ENCODE measurements at regions not wholly inside any gene's neighbourhood (a gene's known extent, or its start where the extent isn't known, plus 50 kb on each side); places are given as distances from the start of the nearest gene placed in this dataset.
A peak's percentile ranks its signal among the peaks of the same experiment; 100 is the strongest.

DNA sequence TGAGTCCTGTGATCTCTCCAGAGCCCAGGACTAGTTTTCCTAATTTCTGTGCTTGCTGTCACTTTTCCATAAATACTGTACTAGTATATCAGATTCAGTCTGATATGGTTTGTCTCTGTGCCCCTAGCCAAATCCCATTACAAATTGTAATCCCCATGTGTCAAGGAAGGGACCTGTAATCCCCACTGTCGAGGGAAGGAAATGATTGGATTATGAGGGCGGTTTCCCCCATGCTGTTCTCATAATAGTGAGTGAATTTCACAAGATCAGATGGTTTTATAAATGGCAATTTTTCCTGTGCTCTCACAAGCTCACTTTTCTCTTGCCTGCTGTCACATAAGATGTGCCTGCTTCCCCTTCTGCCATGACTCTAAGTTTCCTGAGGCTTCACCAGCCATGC lies 54.8 kb upstream of the IFRD1 start:
- ATAC-seq, result no peak
- H3K4me3 Mint-ChIP-seq, result no peak overlapping the region
- POLR2A ChIA-PET, result no interaction called here
- intact Hi-C loops (cut with DNase I, micrococcal nuclease), result no loop called here
- no peaks in the 10 kb centered on the region for H3K36me3 Mint-ChIP-seq (ENCODE audit: low read depth)
- CTCF ChIA-PET, result no interaction called here
- no peaks in the 10 kb centered on the region for H3K27me3 Mint-ChIP-seq
- peaks cover 27% of the 10 kb centered on the region for H3K4me1 Mint-ChIP-seq
- no peaks in the 10 kb centered on the region for H3K9me3 Mint-ChIP-seq (ENCODE audit: low read depth)
- DNase-seq, result no peak
- no peak overlapping the region for H3K27ac Mint-ChIP-seq

DNA sequence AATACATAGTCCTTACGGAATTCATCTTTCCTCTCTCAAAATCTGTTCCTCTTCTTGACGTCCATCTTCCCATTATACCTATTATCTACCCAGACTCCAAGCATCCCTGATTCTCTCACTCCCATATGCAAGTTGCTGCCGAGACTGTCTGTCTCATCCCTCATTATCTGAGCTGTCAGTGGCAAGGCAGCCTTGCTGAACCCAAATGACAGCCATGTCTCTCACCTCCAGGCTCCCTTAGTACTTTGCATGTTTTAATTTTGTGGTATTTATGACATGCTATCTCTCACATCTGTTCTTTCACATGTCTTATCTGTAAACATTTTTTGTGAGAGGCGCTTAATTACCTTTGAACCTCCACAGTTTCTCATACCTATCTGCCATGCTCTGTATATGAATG lies 54.4 kb upstream of the IFRD1 start:
- H3K4me1 Mint-ChIP-seq, result peaks cover 27% of the 10 kb centered on the region
- DNase-seq (no peak), ATAC-seq (no peak)
- ChIA-PET CTCF (no interaction called here), POLR2A (no interaction called here)
- H3K27me3 Mint-ChIP-seq, result no peaks in the 10 kb centered on the region
- H3K36me3 Mint-ChIP-seq (ENCODE audit: low read depth), result no peaks in the 10 kb centered on the region
- no peak overlapping the region for H3K27ac Mint-ChIP-seq
- H3K4me3 Mint-ChIP-seq, result no peak overlapping the region
- H3K9me3 Mint-ChIP-seq (ENCODE audit: low read depth), result no peaks in the 10 kb centered on the region
- intact Hi-C loops (cut with DNase I, micrococcal nuclease), result no loop called here

DNA sequence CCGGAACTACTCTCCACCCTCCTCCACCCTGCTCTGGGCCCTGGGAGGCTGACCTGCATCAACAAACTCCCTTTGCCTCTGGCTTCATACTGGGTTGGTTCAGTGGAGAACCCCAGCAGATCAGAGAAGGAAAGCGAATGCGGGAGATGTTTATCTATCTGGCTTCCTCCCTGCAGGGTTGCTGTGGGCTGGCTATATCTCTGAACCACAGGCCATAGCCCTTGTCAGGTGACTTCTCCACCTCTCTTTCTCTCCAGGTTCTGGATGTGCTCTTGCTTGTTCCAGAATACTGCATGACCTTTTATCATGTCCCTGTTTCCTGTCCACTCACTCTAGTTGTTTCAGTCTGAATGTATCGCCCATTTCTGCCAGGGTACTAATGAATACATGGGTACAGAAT lies 51.7 kb upstream of the IFRD1 start:
- H3K27ac Mint-ChIP-seq, result peak overlapping the region; percentile 5
- CTCF ChIA-PET, result interaction anchor here (0.9 to 1.3 kb wide), 3 partner anchors 10 to 54 kb away, joined by 3 to 4 read pairs (median 3); no protein-coding TSS in a partner anchor
- ATAC-seq, result peak; percentile 81
- POLR2A ChIA-PET, result no interaction called here
- no peak for DNase-seq
- H3K27me3 Mint-ChIP-seq, result no peaks in the 10 kb centered on the region
- no peaks in the 10 kb centered on the region for H3K36me3 Mint-ChIP-seq (ENCODE audit: low read depth)
- H3K4me3 Mint-ChIP-seq, result no peak overlapping the region
- H3K9me3 Mint-ChIP-seq (ENCODE audit: low read depth), result no peaks in the 10 kb centered on the region
- intact Hi-C loops (cut with DNase I, micrococcal nuclease), result loop anchor here in 1 of 2 experiments (2.0 kb wide), 1 partner anchor 46 kb away; no protein-coding TSS in a partner anchor
- peaks cover 18% of the 10 kb centered on the region for H3K4me1 Mint-ChIP-seq

DNA sequence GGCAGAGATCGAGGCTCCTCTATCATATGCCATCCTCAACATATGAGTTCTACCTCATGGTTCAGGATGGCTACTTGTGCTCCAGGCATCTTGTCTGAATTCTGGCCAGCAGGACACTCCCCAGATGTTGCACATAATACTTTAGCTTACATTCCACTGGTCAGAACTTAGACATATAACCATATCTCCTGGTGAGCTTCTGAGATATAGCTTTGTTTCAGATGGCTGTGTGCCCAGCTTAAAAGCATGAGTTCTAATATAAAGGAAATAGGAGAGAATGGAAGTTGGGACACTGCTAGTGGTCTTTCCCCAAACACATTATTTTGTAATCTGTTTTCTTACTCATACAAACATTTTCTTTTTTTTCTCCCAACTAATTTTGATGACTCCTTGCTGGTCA lies 50.8 kb upstream of the IFRD1 start:
- H3K36me3 Mint-ChIP-seq (ENCODE audit: low read depth), result no peaks in the 10 kb centered on the region
- ATAC-seq, result no peak
- no peaks in the 10 kb centered on the region for H3K27me3 Mint-ChIP-seq
- intact Hi-C loops (cut with DNase I, micrococcal nuclease), result loop anchor here in 1 of 2 experiments (2.0 kb wide), 1 partner anchor 45 kb away; no protein-coding TSS in a partner anchor
- peaks cover 18% of the 10 kb centered on the region for H3K4me1 Mint-ChIP-seq
- no peaks in the 10 kb centered on the region for H3K9me3 Mint-ChIP-seq (ENCODE audit: low read depth)
- ChIA-PET CTCF (interaction anchor here (0.9 kb wide), 1 partner anchor 9 kb away, joined by 3 read pairs; no protein-coding TSS in a partner anchor), POLR2A (no interaction called here)
- no peak overlapping the region for H3K4me3 Mint-ChIP-seq
- H3K27ac Mint-ChIP-seq, result no peak overlapping the region
- DNase-seq, result no peak

DNA sequence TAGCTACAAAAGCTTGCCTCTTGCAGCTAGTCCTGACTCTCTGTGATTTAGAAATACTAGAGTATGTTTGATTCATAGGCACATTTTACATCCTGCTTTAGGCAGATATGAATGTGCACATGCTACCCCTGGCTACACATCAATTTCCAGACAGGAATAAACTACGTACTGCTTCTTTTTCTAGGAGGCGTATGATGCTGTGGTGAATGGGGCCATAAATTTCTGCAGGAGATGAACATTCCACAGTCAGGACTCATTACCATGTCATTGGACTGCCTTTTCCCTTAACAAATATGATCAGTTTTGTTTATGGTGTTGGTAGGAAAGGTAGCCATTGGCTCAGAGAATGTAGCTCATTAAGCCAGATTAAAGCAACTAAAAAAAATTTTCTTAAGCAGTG lies 50.1 kb upstream of the IFRD1 start:
- H3K27me3 Mint-ChIP-seq, result no peaks in the 10 kb centered on the region
- DNase-seq, result no peak
- H3K4me1 Mint-ChIP-seq, result peaks cover 18% of the 10 kb centered on the region
- POLR2A ChIA-PET, result no interaction called here
- no peaks in the 10 kb centered on the region for H3K36me3 Mint-ChIP-seq (ENCODE audit: low read depth)
- CTCF ChIA-PET, result no interaction called here
- H3K27ac Mint-ChIP-seq, result no peak overlapping the region
- H3K9me3 Mint-ChIP-seq (ENCODE audit: low read depth), result no peaks in the 10 kb centered on the region
- no peak overlapping the region for H3K4me3 Mint-ChIP-seq
- intact Hi-C loops (cut with DNase I, micrococcal nuclease), result no loop called here
- no peak for ATAC-seq
